Adrenal gland (tissue), 9 donors: ENCODE measurements at regions not wholly inside any gene's neighbourhood (a gene's known extent, or its start where the extent isn't known, plus 50 kb on each side); places are given as distances from the start of the nearest gene placed in this dataset.

Experiments
- DNase-seq, 7 donors: peaks; one replicate each; pipeline ENCODE4 v3.0.0-alpha.2; 2019 to 2020
- H3K27ac ChIP-seq, 5 donors: fragments of 200-600 bp; sonication (generic) in 4 of 5; 1 replicate in 3 of 5; 2 replicates in 2 of 5; pipeline versions ENCODE4 v1.5.1 to v1.8.0; 2016 to 2020; ENCODE audit warnings: mild to moderate bottlenecking in 1 of 5
- H3K27me3 ChIP-seq: fragments of 200-600 bp; 2 replicates; pipeline ENCODE4 v1.8.0; 2021
- H3K36me3 ChIP-seq, 2 donors: fragments of 200-600 bp; replicated peaks in 1 of 2; 1 replicate in 1 of 2; 2 replicates in 1 of 2; pipeline versions ENCODE4 v1.5.1 to v1.8.0; 2018 to 2022
- H3K4me1 ChIP-seq, 2 donors: fragments of 200-600 bp; replicated peaks in 1 of 2; 1 replicate in 1 of 2; 2 replicates in 1 of 2; pipeline versions ENCODE4 v1.5.1 to v1.8.0; 2018 to 2021
- H3K4me3 ChIP-seq, 4 donors: fragments of 200-600 bp; sonication (generic) in 3 of 4; one replicate each; pipeline ENCODE4 v1.5.1; 2016 to 2018
- H3K9me3 ChIP-seq, 3 donors: fragments of 200-600 bp; sonication (generic) in 1 of 3; replicated peaks in 1 of 3; 1 replicate in 2 of 3; 2 replicates in 1 of 3; pipeline versions ENCODE4 v1.5.1 to v1.8.0; 2016 to 2021
- POLR2A ChIP-seq, 2 donors: fragments of 450-650 bp; IDR thresholded peaks; one replicate each; pipeline ENCODE4 v1.6.1; 2017; ENCODE audit warnings: antibody characterized with exemption in 2 of 2, mild to moderate bottlenecking in 2 of 2, moderate library complexity in 1 of 2
- WGBS, 4 donors: extraction: QIAGEN DNeasy Blood & Tissue Kit in 2 of 4; methylation state at CpG; one replicate each; pipeline versions ENCODE4 v1.1.5 to v1.1.7; 2013 to 2017; 5-methylcytosine and 5-hydroxymethylcytosine counted together
- intact Hi-C, 2 donors: fragments of 100-400 bp; cut with DNase I; formaldehyde crosslinking; loops; one replicate each; pipeline versions ENCODE4 v1.14.1 to v1.15.0; 2022 to 2023
- TF ChIP-seq, protein P1 (sequence below), 6 experiments: fragments of 450-650 bp in 4 of 6; fragments of 200-600 bp in 2 of 6; sonication (generic) in 1 of 6; IDR thresholded peaks; 1 replicate in 5 of 6; 2 replicates in 1 of 6; pipeline versions ENCODE4 v1.5.1 to v1.8.0; 2016 to 2021; ENCODE audit warnings: antibody characterized with exemption in 6 of 6, mild to moderate bottlenecking in 2 of 6, moderate library complexity in 1 of 6
- donor health status: healthy with polysubstance abuse.
- donor health status: Bipolar disorder and iron deficiency.
- donor health status: DM: yes; HTN: yes; CAD: no.
- donor health status: DM: no; HTN: no; CAD: no.
- donor health status: DM: no; HTN: no; CAD: no.

GRCh38 chr15:93302080-93302765 lies 213.2 kb upstream of the RGMA start:
- Histone ChIP-seq H3K36me3 (no peaks in the 10 kb centered on the region), H3K4me3 (no peak overlapping the region), H3K9me3 (no peaks in the 10 kb centered on the region), H3K4me1 (no peaks in the 10 kb centered on the region), H3K27me3 (no peaks in the 10 kb centered on the region), H3K27ac (no peak overlapping the region)
- intact Hi-C loops = no loop called here
- 65 to 78% (median 71%) methylated on average over 4 to 6 of the region's 6 CpGs for WGBS, 4 donors
- TF ChIP-seq POLR2A (IDR thresholded peaks at IDR 0.05) = no peak
- TF ChIP-seq, protein P1, sequence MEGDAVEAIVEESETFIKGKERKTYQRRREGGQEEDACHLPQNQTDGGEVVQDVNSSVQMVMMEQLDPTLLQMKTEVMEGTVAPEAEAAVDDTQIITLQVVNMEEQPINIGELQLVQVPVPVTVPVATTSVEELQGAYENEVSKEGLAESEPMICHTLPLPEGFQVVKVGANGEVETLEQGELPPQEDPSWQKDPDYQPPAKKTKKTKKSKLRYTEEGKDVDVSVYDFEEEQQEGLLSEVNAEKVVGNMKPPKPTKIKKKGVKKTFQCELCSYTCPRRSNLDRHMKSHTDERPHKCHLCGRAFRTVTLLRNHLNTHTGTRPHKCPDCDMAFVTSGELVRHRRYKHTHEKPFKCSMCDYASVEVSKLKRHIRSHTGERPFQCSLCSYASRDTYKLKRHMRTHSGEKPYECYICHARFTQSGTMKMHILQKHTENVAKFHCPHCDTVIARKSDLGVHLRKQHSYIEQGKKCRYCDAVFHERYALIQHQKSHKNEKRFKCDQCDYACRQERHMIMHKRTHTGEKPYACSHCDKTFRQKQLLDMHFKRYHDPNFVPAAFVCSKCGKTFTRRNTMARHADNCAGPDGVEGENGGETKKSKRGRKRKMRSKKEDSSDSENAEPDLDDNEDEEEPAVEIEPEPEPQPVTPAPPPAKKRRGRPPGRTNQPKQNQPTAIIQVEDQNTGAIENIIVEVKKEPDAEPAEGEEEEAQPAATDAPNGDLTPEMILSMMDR (IDR thresholded peaks at IDR 0.05) = no peak
- DNase-seq = no peak

DNA sequence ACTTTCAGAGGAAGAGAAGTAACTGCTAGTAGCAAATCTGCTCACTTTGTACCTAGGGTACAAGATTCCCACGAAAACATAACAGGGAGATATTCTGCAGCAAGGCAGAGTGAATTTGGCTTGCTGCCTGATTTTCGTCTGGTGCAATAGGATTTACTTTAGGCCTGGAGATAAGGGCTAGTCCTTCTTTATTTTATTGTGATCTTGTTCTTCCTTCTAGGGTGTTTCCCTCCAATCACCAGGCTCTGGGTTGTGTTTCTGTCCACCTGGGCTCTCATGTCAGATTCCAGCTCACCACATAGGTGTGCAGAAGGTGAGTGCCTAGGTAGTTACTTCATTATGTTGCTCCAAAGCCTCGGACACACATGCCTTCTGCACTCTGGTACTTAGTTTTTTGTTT lies 211.8 kb upstream of the RGMA start:
- H3K4me3 ChIP-seq = no peak overlapping the region
- DNase-seq = no peak
- H3K36me3 ChIP-seq = no peaks in the 10 kb centered on the region
- H3K27me3 ChIP-seq = no peaks in the 10 kb centered on the region
- no peaks in the 10 kb centered on the region for H3K9me3 ChIP-seq
- 32 to 43% (median 39%) methylated on average over 3 of the region's 3 CpGs for WGBS, 4 donors
- no peak overlapping the region for H3K27ac ChIP-seq
- intact Hi-C loops = no loop called here
- H3K4me1 ChIP-seq = no peaks in the 10 kb centered on the region
- TF ChIP-seq POLR2A (IDR thresholded peaks at IDR 0.05) = no peak
- TF ChIP-seq, protein P1 (IDR thresholded peaks at IDR 0.05) = no peak

- DNase-seq = no peak
- no peak overlapping the region for H3K27ac ChIP-seq
- H3K4me1 ChIP-seq = no peaks in the 10 kb centered on the region
- no peaks in the 10 kb centered on the region for H3K36me3 ChIP-seq
- TF ChIP-seq POLR2A (IDR thresholded peaks at IDR 0.05) = no peak
- TF ChIP-seq, protein P1 (IDR thresholded peaks at IDR 0.05) = no peak
- WGBS, 4 donors = 90 to 94% (median 91%) methylated on average over 3 to 6 of the region's 6 CpGs
- H3K27me3 ChIP-seq = no peaks in the 10 kb centered on the region
- no peak overlapping the region for H3K4me3 ChIP-seq
- H3K9me3 ChIP-seq = no peaks in the 10 kb centered on the region
- intact Hi-C loops = no loop called here
Observed at GRCh38 chr15:93299675-93300074, 210.7 kb upstream of the RGMA start.

- 78 to 83% (median 81%) methylated on average over 9 of the region's 9 CpGs for WGBS, 4 donors
- Histone ChIP-seq H3K27ac (no peak overlapping the region), H3K27me3 (no peaks in the 10 kb centered on the region), H3K9me3 (no peaks in the 10 kb centered on the region), H3K36me3 (no peaks in the 10 kb centered on the region), H3K4me1 (no peaks in the 10 kb centered on the region), H3K4me3 (no peak overlapping the region)
- TF ChIP-seq, protein P1 (IDR thresholded peaks at IDR 0.05) = no peak
- TF ChIP-seq POLR2A (IDR thresholded peaks at IDR 0.05) = no peak
- no peak for DNase-seq
- intact Hi-C loops = no loop called here
Observed at GRCh38 chr15:93298901-93299300, 209.9 kb upstream of the RGMA start.
